ENCODE measurements at regions not wholly inside any gene's neighbourhood (a gene's known extent, or its start where the extent isn't known, plus 50 kb on each side); places are given as distances from the start of the nearest gene placed in this dataset.
A peak's percentile ranks its signal among the peaks of the same experiment; 100 is the strongest.

DNA sequence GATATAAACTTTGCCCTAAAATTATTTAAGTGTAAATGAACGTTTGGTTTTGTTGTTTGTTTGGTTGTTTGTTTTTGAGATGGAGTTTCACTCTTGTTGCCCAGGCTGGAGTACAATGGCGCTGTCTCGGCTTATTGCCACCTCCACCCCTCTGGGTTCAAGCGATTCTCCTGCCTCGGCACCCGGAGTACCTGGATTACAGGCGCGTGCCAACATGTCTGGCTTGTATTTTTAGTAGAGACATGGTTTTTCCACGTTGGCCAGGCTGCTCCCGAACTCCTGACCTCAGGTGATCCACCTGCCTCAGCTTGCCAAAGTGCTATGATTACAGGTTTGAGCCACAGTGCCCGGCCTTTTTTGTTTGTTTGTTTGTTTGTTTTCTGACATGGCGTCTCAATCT lies 87.9 kb upstream of the CHD2 start:
- peak overlapping the region; percentile 44 for H3K27ac Mint-ChIP-seq
- no peak overlapping the region for H3K4me3 ChIP-seq (ENCODE audit: low read length)

DNA sequence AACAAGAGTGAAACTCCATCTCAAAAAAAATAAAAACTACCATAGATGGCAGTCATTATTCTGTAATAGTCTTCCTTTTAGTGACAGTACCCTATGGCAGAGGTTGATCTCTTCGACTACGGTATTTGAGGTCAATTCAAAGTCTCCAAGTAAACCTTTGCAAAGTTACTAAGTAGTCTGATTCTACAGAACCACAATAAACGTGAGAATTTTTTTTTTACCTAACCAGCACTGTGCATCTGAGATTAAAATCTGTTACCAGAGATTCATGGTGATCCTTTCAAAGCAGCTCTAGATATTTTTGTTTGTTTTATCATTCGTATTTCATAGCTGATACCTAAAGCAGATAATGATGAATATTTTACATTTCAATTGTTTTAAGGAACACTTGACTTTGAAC lies 86.6 kb upstream of the CHD2 start:
- peaks cover 38% of the 10 kb centered on the region for H3K4me1 Mint-ChIP-seq
- WGBS, 2 experiments (ENCODE audit: insufficient coverage in 1 of 2, insufficient read length in 1 of 2) = 91 to 100% methylated on average over 3 to 4 of the region's 4 CpGs
- no peaks in the 10 kb centered on the region for H3K9me3 Mint-ChIP-seq
- TF ChIP-seq CTCF (conservative IDR thresholded peaks at IDR 0.05) = no peak
- Histone ChIP-seq H3K27me3 (ENCODE audit: control insufficient read depth, insufficient read depth, low read length, poor library complexity, severe bottlenecking) (no peaks in the 10 kb centered on the region), H3K27ac (ENCODE audit: low read depth, low read length) (no peak overlapping the region), H3K9me3 (ENCODE audit: control insufficient read depth, low read length) (no peaks in the 10 kb centered on the region), H3K4me1 (ENCODE audit: control insufficient read depth, insufficient read depth, low read length) (no peaks in the 10 kb centered on the region), H3K9ac (ENCODE audit: extremely low read depth, low read length, poor library complexity, severe bottlenecking) (no peak overlapping the region), H3K4me3 (ENCODE audit: low read length) (no peak overlapping the region), H3K36me3 (ENCODE audit: control insufficient read depth, insufficient read depth, low read length) (no peaks in the 10 kb centered on the region)
- H3K4me3 Mint-ChIP-seq = no peak overlapping the region
- no peak overlapping the region for H3K27ac Mint-ChIP-seq
- no peak for DNase-seq
- no peaks in the 10 kb centered on the region for H3K27me3 Mint-ChIP-seq (ENCODE audit: insufficient read depth)
- no peaks in the 10 kb centered on the region for H3K36me3 Mint-ChIP-seq (ENCODE audit: low read depth)

More for the DNA sequence above, 87.9 kb upstream of the CHD2 start:
- Histone ChIP-seq H3K36me3 (ENCODE audit: control insufficient read depth, insufficient read depth, low read length) (no peaks in the 10 kb centered on the region), H3K27ac (ENCODE audit: low read depth, low read length) (no peak overlapping the region), H3K9me3 (ENCODE audit: control insufficient read depth, low read length) (no peaks in the 10 kb centered on the region), H3K27me3 (ENCODE audit: control insufficient read depth, insufficient read depth, low read length, poor library complexity, severe bottlenecking) (no peaks in the 10 kb centered on the region), H3K4me1 (ENCODE audit: control insufficient read depth, insufficient read depth, low read length) (no peaks in the 10 kb centered on the region), H3K9ac (ENCODE audit: extremely low read depth, low read length, poor library complexity, severe bottlenecking) (no peak overlapping the region)
- Mint-ChIP-seq H3K4me1 (peaks cover 31% of the 10 kb centered on the region), H3K9me3 (no peaks in the 10 kb centered on the region), H3K36me3 (ENCODE audit: low read depth) (no peaks in the 10 kb centered on the region), H3K27me3 (ENCODE audit: insufficient read depth) (no peaks in the 10 kb centered on the region), H3K4me3 (no peak overlapping the region)
- no peak for TF ChIP-seq CTCF (conservative IDR thresholded peaks at IDR 0.05)
- no peak for DNase-seq
- whole genome bisulfite sequencing, 2 experiments (ENCODE audit: insufficient coverage in 1 of 2, insufficient read length in 1 of 2) = 90% methylated on average over 8 to 12 of the region's 12 CpGs

GRCh38 chr15:92817339-92817886 lies 82.7 kb upstream of the CHD2 start:
- Mint-ChIP-seq H3K4me1 (peaks cover 44% of the 10 kb centered on the region), H3K27ac (no peak overlapping the region), H3K27me3 (ENCODE audit: insufficient read depth) (no peaks in the 10 kb centered on the region), H3K36me3 (ENCODE audit: low read depth) (no peaks in the 10 kb centered on the region), H3K4me3 (no peak overlapping the region), H3K9me3 (no peaks in the 10 kb centered on the region)
- H3K36me3 ChIP-seq (ENCODE audit: control insufficient read depth, insufficient read depth, low read length) = no peaks in the 10 kb centered on the region
- H3K27ac ChIP-seq (ENCODE audit: low read depth, low read length) = no peak overlapping the region
- no peaks in the 10 kb centered on the region for H3K9me3 ChIP-seq (ENCODE audit: control insufficient read depth, low read length)
- no peaks in the 10 kb centered on the region for H3K27me3 ChIP-seq (ENCODE audit: control insufficient read depth, insufficient read depth, low read length, poor library complexity, severe bottlenecking)
- peaks cover 5% of the 10 kb centered on the region for H3K4me1 ChIP-seq (ENCODE audit: control insufficient read depth, insufficient read depth, low read length)
- 50 to 75% methylated on average over 4 to 7 of the region's 7 CpGs for WGBS, 2 experiments (ENCODE audit: insufficient coverage in 1 of 2, insufficient read length in 1 of 2)
- no peak overlapping the region for H3K4me3 ChIP-seq (ENCODE audit: low read length)
- H3K9ac ChIP-seq (ENCODE audit: extremely low read depth, low read length, poor library complexity, severe bottlenecking) = no peak overlapping the region
- no peak for TF ChIP-seq CTCF (conservative IDR thresholded peaks at IDR 0.05)
- DNase-seq = no peak

All from endodermal cell (in vitro differentiated cells).